ENCODE measurements at regions not wholly inside any gene's neighbourhood (a gene's known extent, or its start where the extent isn't known, plus 50 kb on each side); places are given as distances from the start of the nearest gene placed in this dataset.

- DNase-seq (ENCODE audit: low read depth) = no peak
- Histone ChIP-seq H3K36me3 (ENCODE audit: control insufficient read depth, insufficient read depth, low read length) (no peaks in the 10 kb centered on the region), H3K4me3 (ENCODE audit: low read depth, low read length) (no peak overlapping the region), H3K27me3 (ENCODE audit: control insufficient read depth, insufficient read depth, low read length) (peaks cover 42% of the 10 kb centered on the region)
- TF ChIP-seq CTCF (IDR thresholded peaks at IDR 0.05; ENCODE audit: insufficient read depth, low read length, poor library complexity, severe bottlenecking) = no peak
These were observed 57.1 kb upstream of the GATA5 start for GRCh38 chr20:62532921-62533320.

GRCh38 chr20:62533591-62534495 lies 58.0 kb upstream of the GATA5 start:
- Histone ChIP-seq H3K27me3 (ENCODE audit: control insufficient read depth, insufficient read depth, low read length) (peaks cover 50% of the 10 kb centered on the region), H3K36me3 (ENCODE audit: control insufficient read depth, insufficient read depth, low read length) (no peaks in the 10 kb centered on the region), H3K4me3 (ENCODE audit: low read depth, low read length) (no peak overlapping the region)
- no peak for TF ChIP-seq CTCF (IDR thresholded peaks at IDR 0.05; ENCODE audit: insufficient read depth, low read length, poor library complexity, severe bottlenecking)
- no peak for DNase-seq (ENCODE audit: low read depth)

- no peak for DNase-seq (ENCODE audit: low read depth)
- H3K27me3 ChIP-seq (ENCODE audit: control insufficient read depth, insufficient read depth, low read length) = peaks cover 49% of the 10 kb centered on the region
These were observed 58.9 kb upstream of the GATA5 start for GRCh38 chr20:62534526-62535221.

GRCh38 chr20:62535282-62535811 lies 59.6 kb upstream of the GATA5 start:
- DNase-seq (ENCODE audit: low read depth) = no peak
- Histone ChIP-seq H3K4me3 (ENCODE audit: low read depth, low read length) (no peak overlapping the region), H3K36me3 (ENCODE audit: control insufficient read depth, insufficient read depth, low read length) (no peaks in the 10 kb centered on the region), H3K27me3 (ENCODE audit: control insufficient read depth, insufficient read depth, low read length) (peaks cover 55% of the 10 kb centered on the region)
- TF ChIP-seq CTCF (IDR thresholded peaks at IDR 0.05; ENCODE audit: insufficient read depth, low read length, poor library complexity, severe bottlenecking) = no peak

More at GRCh38 chr20:62534526-62535221, 58.9 kb upstream of the GATA5 start:
- Histone ChIP-seq H3K36me3 (ENCODE audit: control insufficient read depth, insufficient read depth, low read length) (no peaks in the 10 kb centered on the region), H3K4me3 (ENCODE audit: low read depth, low read length) (no peak overlapping the region)
- no peak for TF ChIP-seq CTCF (IDR thresholded peaks at IDR 0.05; ENCODE audit: insufficient read depth, low read length, poor library complexity, severe bottlenecking)

GRCh38 chr20:62535964-62536363 lies 60.2 kb upstream of the GATA5 start:
- no peak for DNase-seq (ENCODE audit: low read depth)
- H3K27me3 ChIP-seq (ENCODE audit: control insufficient read depth, insufficient read depth, low read length) = peaks cover 55% of the 10 kb centered on the region
- no peak overlapping the region for H3K4me3 ChIP-seq (ENCODE audit: low read depth, low read length)
- H3K36me3 ChIP-seq (ENCODE audit: control insufficient read depth, insufficient read depth, low read length) = no peaks in the 10 kb centered on the region
- TF ChIP-seq CTCF (IDR thresholded peaks at IDR 0.05; ENCODE audit: insufficient read depth, low read length, poor library complexity, severe bottlenecking) = no peak
